BE2C (cell line): ENCODE measurements at regions not wholly inside any gene's neighbourhood (a gene's known extent, or its start where the extent isn't known, plus 50 kb on each side); places are given as distances from the start of the nearest gene placed in this dataset.

ENCODE experiments used
- DNase-seq: peaks from one replicate; pipeline ENCODE4 v3.0.0-alpha.2; 2020
- H3K27me3 ChIP-seq: fragments of 250-450 bp; sonication (Bioruptor Pico); 2 replicates; pipeline ENCODE4 v1.5.1; 2020; ENCODE audit warnings: mild to moderate bottlenecking
- H3K36me3 ChIP-seq: fragments of 250-450 bp; sonication (Bioruptor Pico); 2 replicates; pipeline ENCODE4 v1.5.1; 2020; ENCODE audit warnings: mild to moderate bottlenecking
- H3K4me1 ChIP-seq: fragments of 250-450 bp; sonication (Bioruptor Pico); 2 replicates; pipeline ENCODE4 v1.5.1; 2020
- H3K4me3 ChIP-seq: 2 replicates; pipeline ENCODE4 v1.5.1; 2011; ENCODE audit warnings: low read depth, low read length
- H3K9me3 ChIP-seq: fragments of 250-450 bp; sonication (Bioruptor Pico); 2 replicates; pipeline ENCODE4 v1.5.1; 2020
- TF ChIP-seq, protein P1 (sequence below): IDR thresholded peaks from 2 replicates; pipeline ENCODE4 v1.5.1; 2012; ENCODE audit warnings: mild to moderate bottlenecking, low read depth, low read length

DNA sequence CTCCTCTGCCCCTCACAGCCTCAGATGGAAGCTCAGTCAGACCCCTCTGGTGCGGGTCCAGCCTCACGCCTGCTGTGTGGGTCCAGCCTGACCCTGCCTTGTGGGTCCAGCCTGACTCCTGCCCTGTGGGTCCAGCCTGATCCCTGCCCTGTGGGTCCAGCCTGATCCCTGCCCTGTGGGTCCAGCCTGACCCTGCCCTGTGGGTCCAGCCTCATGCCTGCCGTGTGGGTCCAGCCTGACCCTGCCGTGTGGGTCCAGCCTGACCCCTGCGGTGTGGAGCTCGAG lies 445.3 kb downstream of the BRD1 start:
- no peaks in the 10 kb centered on the region for H3K27me3 ChIP-seq
- no peak for DNase-seq
- no peaks in the 10 kb centered on the region for H3K36me3 ChIP-seq
- TF ChIP-seq, protein P1, sequence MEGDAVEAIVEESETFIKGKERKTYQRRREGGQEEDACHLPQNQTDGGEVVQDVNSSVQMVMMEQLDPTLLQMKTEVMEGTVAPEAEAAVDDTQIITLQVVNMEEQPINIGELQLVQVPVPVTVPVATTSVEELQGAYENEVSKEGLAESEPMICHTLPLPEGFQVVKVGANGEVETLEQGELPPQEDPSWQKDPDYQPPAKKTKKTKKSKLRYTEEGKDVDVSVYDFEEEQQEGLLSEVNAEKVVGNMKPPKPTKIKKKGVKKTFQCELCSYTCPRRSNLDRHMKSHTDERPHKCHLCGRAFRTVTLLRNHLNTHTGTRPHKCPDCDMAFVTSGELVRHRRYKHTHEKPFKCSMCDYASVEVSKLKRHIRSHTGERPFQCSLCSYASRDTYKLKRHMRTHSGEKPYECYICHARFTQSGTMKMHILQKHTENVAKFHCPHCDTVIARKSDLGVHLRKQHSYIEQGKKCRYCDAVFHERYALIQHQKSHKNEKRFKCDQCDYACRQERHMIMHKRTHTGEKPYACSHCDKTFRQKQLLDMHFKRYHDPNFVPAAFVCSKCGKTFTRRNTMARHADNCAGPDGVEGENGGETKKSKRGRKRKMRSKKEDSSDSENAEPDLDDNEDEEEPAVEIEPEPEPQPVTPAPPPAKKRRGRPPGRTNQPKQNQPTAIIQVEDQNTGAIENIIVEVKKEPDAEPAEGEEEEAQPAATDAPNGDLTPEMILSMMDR = no peak
- H3K4me3 ChIP-seq = no peak overlapping the region
- H3K4me1 ChIP-seq = no peaks in the 10 kb centered on the region
- H3K9me3 ChIP-seq = no peaks in the 10 kb centered on the region

- Histone ChIP-seq H3K36me3 (no peaks in the 10 kb centered on the region), H3K4me1 (no peaks in the 10 kb centered on the region), H3K4me3 (no peak overlapping the region), H3K9me3 (no peaks in the 10 kb centered on the region), H3K27me3 (no peaks in the 10 kb centered on the region)
- DNase-seq = no peak
- TF ChIP-seq, protein P1 = no peak
Measured at GRCh38 chr22:49381595-49382450, 445.9 kb downstream of the BRD1 start.

DNA sequence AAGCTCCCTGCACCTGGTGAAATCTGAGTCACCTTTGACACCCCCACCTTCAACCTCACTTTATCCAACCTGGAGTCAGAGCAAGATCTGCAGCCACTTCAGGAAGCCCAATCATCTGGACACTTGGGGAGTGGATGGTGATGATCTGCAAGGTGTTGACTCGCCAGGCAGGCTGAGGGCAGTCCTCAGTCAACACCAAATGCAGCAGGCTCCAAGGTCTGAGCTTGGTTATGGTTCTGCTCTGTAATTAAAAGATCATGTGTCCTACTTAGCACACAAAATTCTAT lies 446.9 kb downstream of the BRD1 start:
- no peak for DNase-seq

GRCh38 chr22:49380095-49380827 lies 447.4 kb downstream of the BRD1 start:
- no peaks in the 10 kb centered on the region for H3K4me1 ChIP-seq
- H3K4me3 ChIP-seq = no peak overlapping the region
- no peaks in the 10 kb centered on the region for H3K27me3 ChIP-seq
- DNase-seq = no peak
- no peaks in the 10 kb centered on the region for H3K9me3 ChIP-seq
- TF ChIP-seq, protein P1 = no peak
- H3K36me3 ChIP-seq = no peaks in the 10 kb centered on the region

More for the DNA sequence above, 446.9 kb downstream of the BRD1 start:
- TF ChIP-seq, protein P1 = no peak
- Histone ChIP-seq H3K36me3 (no peaks in the 10 kb centered on the region), H3K4me1 (no peaks in the 10 kb centered on the region), H3K4me3 (no peak overlapping the region), H3K27me3 (no peaks in the 10 kb centered on the region), H3K9me3 (no peaks in the 10 kb centered on the region)

DNA sequence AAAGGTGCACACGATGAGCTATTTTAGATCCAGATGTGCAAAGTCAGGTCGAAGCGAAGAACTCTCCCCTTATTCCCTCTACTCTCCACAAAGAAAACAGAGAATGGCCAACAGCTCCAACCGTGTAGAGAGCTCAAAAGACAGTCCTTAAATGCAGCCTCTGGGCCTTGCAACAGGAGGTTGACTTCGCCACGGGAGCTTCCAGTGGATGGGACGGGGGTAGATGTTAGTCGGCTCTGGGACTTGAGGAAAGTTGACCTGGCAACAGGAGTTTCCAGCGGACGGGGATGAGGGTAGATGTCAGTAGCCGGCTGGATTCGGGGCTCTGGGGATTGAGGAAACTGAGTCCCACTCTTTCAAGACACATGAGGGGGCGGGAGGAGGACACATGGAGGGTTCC lies 450.4 kb downstream of the BRD1 start:
- Histone ChIP-seq H3K27me3 (no peaks in the 10 kb centered on the region), H3K9me3 (no peaks in the 10 kb centered on the region), H3K4me1 (no peaks in the 10 kb centered on the region), H3K4me3 (no peak overlapping the region), H3K36me3 (no peaks in the 10 kb centered on the region)
- TF ChIP-seq, protein P1 = no peak
- no peak for DNase-seq

- no peak overlapping the region for H3K4me3 ChIP-seq
- TF ChIP-seq, protein P1 = no peak
- no peaks in the 10 kb centered on the region for H3K36me3 ChIP-seq
- H3K27me3 ChIP-seq = no peaks in the 10 kb centered on the region
- no peaks in the 10 kb centered on the region; the same call in 1 of the 2 replicates for H3K9me3 ChIP-seq
- H3K4me1 ChIP-seq = no peaks in the 10 kb centered on the region
- no peak for DNase-seq
Measured at GRCh38 chr22:49373801-49374226, 453.9 kb downstream of the BRD1 start.
